Type B pancreatic cell (in vitro differentiated cells): ENCODE measurements at regions not wholly inside any gene's neighbourhood (a gene's known extent, or its start where the extent isn't known, plus 50 kb on each side); places are given as distances from the start of the nearest gene placed in this dataset.

Experiments
- DNase-seq: peaks from one replicate; pipeline ENCODE4 v3.0.0; 2021; ENCODE audit warnings: mixed read lengths; ENCODE audit not compliant: unreplicated experiment; ENCODE audit errors: extremely low spot score
- H3K27ac Mint-ChIP-seq: 2 replicates; pipeline ENCODE4 v1.8.0; 2021; ENCODE audit warnings: mild to moderate bottlenecking, mixed read lengths
- H3K27me3 Mint-ChIP-seq: 2 replicates; pipeline ENCODE4 v1.8.0; 2021; ENCODE audit warnings: mixed read lengths
- H3K36me3 Mint-ChIP-seq: 2 replicates; pipeline ENCODE4 v1.8.0; 2021; ENCODE audit warnings: mixed read lengths
- H3K4me1 Mint-ChIP-seq: one replicate; pipeline ENCODE4 v1.8.0; 2021; ENCODE audit warnings: mixed read lengths; ENCODE audit not compliant: unreplicated experiment
- H3K4me3 Mint-ChIP-seq: 2 replicates; pipeline ENCODE4 v1.8.0; 2021; ENCODE audit warnings: mild to moderate bottlenecking, mixed read lengths
- H3K9me3 Mint-ChIP-seq: 2 replicates; pipeline ENCODE4 v1.8.0; 2021; ENCODE audit warnings: mixed read lengths
- TF ChIP-seq, protein P1 (sequence below): fragments of 200-600 bp; sonication (generic); conservative IDR thresholded peaks from 2 replicates; pipeline ENCODE4 v1.5.0; 2021; ENCODE audit warnings: antibody characterized with exemption, mild to moderate bottlenecking

DNA sequence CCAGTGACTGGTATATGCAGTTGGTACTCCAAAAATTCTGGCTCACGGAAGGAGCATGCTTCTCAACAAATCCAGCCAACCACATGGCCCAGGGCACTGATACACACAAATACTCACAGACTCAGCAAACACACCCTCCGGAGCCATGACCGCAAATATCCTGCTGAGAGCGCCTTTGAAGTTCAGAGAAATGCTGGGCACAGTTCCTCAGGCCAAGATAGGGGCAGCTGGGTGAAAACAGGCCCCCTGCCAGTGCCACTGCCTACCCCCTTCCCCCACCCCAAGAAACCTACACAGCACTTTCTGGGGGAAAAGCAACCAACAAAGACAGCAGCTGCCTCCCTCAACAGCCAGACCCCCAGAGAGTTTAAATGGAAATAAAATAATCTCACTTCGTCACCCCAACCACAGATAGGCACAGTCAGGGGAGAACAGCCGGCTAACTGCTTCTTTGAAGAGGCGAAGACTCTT is 120.0 kb downstream of the C5orf15 start:
- Mint-ChIP-seq H3K27me3 (peaks cover 12% of the 10 kb centered on the region), H3K36me3 (no peaks in the 10 kb centered on the region), H3K27ac (peak overlapping the region; percentile 38), H3K4me3 (no peak overlapping the region), H3K9me3 (no peaks in the 10 kb centered on the region), H3K4me1 (peaks cover 19% of the 10 kb centered on the region)
- TF ChIP-seq, protein P1, sequence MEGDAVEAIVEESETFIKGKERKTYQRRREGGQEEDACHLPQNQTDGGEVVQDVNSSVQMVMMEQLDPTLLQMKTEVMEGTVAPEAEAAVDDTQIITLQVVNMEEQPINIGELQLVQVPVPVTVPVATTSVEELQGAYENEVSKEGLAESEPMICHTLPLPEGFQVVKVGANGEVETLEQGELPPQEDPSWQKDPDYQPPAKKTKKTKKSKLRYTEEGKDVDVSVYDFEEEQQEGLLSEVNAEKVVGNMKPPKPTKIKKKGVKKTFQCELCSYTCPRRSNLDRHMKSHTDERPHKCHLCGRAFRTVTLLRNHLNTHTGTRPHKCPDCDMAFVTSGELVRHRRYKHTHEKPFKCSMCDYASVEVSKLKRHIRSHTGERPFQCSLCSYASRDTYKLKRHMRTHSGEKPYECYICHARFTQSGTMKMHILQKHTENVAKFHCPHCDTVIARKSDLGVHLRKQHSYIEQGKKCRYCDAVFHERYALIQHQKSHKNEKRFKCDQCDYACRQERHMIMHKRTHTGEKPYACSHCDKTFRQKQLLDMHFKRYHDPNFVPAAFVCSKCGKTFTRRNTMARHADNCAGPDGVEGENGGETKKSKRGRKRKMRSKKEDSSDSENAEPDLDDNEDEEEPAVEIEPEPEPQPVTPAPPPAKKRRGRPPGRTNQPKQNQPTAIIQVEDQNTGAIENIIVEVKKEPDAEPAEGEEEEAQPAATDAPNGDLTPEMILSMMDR, result no peak
- no peak for DNase-seq

DNA sequence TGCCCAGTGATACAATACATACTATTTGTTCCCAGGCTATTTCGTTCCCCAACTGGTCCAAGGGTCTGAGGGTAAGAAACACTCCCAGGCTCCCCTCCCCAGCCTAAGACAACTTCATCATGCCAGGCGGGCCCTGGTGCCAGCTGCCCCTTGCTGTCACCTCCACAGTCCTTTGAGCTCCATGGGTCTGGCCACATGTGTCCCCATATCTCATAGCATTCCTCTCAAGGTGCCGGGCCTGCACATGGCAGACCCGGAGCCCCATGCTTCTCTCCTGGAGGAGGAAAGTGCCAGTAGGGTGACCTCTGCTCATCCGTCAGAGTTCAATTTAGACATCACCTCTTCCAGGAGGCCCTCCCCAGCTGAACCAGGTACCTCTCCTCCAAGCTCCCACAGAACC is 120.5 kb downstream of the C5orf15 start:
- TF ChIP-seq, protein P1, result no peak
- Mint-ChIP-seq H3K4me1 (peaks cover 22% of the 10 kb centered on the region), H3K27ac (peak overlapping the region; percentile 38), H3K4me3 (no peak overlapping the region), H3K9me3 (no peaks in the 10 kb centered on the region), H3K36me3 (no peaks in the 10 kb centered on the region), H3K27me3 (peaks cover 9% of the 10 kb centered on the region)
- no peak for DNase-seq

DNA sequence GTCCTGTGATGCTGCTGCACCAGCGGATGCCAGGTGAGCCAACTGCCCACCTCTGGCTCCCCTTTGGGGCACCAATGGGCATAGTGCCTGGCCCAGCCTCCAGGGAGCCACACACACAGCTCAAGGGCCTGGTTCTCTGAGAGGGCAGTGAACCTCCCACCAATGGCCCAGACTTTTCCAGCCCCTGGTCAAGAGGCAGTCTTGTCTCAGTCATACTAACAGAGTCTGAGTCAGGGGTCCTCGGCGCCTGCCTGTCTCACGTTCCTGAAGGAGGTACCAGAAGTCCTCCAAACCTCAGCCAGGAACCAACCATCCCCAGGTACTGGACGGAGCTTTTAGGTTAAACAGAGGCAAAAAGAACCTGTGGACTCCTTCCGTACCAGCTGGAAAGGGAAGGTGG is 121.1 kb downstream of the C5orf15 start:
- no peak for DNase-seq
- TF ChIP-seq, protein P1, result no peak
- no peaks in the 10 kb centered on the region for H3K36me3 Mint-ChIP-seq
- H3K4me3 Mint-ChIP-seq, result no peak overlapping the region
- H3K4me1 Mint-ChIP-seq, result peaks cover 25% of the 10 kb centered on the region
- no peak overlapping the region for H3K27ac Mint-ChIP-seq
- peaks cover 9% of the 10 kb centered on the region for H3K27me3 Mint-ChIP-seq
- no peaks in the 10 kb centered on the region for H3K9me3 Mint-ChIP-seq

DNA sequence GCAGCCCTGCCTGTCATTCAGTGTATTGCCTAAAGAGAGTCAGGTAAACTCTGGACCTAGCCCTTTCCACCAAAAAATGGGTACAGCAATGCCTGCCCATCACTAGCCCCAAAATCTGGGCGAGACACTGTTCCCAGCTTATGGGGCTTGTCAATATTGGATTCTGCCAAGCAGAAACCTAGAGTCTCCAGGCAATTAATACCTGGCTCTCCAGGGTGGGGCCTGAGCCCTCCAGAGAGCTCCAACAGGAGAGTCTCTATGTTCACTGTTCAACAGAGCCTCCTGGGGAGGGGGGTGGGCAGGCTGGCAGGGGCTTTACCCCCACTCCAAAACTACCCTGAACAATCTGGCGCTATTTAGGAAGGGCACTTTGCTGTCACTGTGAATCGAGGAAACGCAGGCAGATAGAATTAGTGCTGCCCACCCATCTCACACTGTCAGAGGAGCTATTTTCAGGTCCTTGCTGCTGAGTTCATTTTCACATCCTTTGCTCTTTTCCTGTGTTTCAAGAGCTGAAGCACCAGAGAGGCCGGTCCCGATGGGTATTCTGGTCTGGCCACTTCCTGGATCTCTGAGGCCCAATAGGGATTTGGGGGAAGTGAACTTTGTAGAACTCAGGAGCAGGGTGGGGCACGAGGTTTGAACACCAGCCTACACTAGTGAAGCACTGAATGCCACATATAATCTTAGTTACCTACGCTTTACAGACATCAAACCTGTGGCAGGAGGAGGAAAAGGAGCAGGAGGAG is 121.8 kb downstream of the C5orf15 start:
- Mint-ChIP-seq H3K36me3 (no peaks in the 10 kb centered on the region), H3K9me3 (no peaks in the 10 kb centered on the region), H3K4me3 (no peak overlapping the region), H3K27ac (no peak overlapping the region), H3K4me1 (peaks cover 25% of the 10 kb centered on the region), H3K27me3 (peaks cover 9% of the 10 kb centered on the region)
- DNase-seq, result no peak
- TF ChIP-seq, protein P1, result no peak

DNA sequence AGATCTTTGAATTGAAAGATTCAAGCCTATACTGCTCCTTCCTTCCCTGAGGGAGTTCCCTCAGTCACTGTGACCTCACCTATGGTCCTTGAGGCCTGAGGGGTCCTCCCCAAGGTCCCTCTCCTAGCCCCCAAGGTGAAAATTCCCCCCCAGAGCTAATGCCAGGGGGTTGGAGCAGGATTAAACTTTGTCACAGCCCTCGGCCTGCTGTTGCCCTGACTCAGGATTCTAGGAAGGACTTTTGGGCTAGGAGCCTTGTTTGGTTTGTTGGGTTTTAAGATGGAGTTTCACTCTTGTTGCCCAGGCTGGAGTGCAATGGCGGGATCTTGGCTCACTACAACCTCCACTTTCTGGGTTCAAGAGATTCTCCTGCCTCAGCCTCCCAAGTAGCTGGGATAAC is 123.2 kb downstream of the C5orf15 start:
- TF ChIP-seq, protein P1, result no peak
- H3K4me1 Mint-ChIP-seq, result peaks cover 25% of the 10 kb centered on the region
- H3K4me3 Mint-ChIP-seq, result no peak overlapping the region

More for the DNA sequence above, 123.2 kb downstream of the C5orf15 start:
- peaks cover 12% of the 10 kb centered on the region for H3K27me3 Mint-ChIP-seq
- no peaks in the 10 kb centered on the region for H3K9me3 Mint-ChIP-seq
- H3K36me3 Mint-ChIP-seq, result no peaks in the 10 kb centered on the region
- no peak overlapping the region for H3K27ac Mint-ChIP-seq
- DNase-seq, result no peak
